DND-41 (cell line): ENCODE measurements at regions not wholly inside any gene's neighbourhood (a gene's known extent, or its start where the extent isn't known, plus 50 kb on each side); places are given as distances from the start of the nearest gene placed in this dataset.

Source experiments
- EZH2 ChIP-seq: IDR thresholded peaks from 3 replicates; pipeline ENCODE4 v1.6.1; 2012; ENCODE audit warnings: borderline replicate concordance, low read depth, mild to moderate bottlenecking, moderate library complexity, low read length, inconsistent platforms; ENCODE audit not compliant: severe bottlenecking
- TF ChIP-seq, protein P1 (sequence below): IDR thresholded peaks from 2 replicates; pipeline ENCODE4 v1.5.1; 2012; ENCODE audit warnings: borderline replicate concordance, low read length, moderate library complexity, mild to moderate bottlenecking; ENCODE audit not compliant: poor library complexity, severe bottlenecking; ENCODE audit errors: extremely low read depth

DNA sequence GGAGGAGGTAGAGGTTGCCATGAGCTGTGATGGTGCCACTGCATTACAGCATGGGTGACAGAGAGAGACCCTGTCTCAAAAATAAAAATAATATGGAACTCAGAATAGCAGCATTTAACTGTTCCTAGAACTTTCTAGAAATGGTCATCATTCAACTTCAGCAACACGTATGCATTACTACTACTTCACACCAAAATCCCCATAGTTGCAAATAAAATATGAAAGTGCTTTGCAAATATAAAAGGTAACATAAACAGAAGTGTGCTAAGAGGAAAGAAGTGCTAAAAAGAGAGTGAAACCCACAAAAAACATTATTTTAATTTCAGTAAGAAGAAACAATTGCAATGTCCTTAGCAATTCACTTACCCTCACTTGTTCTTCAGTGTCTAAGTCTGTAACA, 169.7 kb upstream of the NUDT4 start:
- TF ChIP-seq, protein P1, sequence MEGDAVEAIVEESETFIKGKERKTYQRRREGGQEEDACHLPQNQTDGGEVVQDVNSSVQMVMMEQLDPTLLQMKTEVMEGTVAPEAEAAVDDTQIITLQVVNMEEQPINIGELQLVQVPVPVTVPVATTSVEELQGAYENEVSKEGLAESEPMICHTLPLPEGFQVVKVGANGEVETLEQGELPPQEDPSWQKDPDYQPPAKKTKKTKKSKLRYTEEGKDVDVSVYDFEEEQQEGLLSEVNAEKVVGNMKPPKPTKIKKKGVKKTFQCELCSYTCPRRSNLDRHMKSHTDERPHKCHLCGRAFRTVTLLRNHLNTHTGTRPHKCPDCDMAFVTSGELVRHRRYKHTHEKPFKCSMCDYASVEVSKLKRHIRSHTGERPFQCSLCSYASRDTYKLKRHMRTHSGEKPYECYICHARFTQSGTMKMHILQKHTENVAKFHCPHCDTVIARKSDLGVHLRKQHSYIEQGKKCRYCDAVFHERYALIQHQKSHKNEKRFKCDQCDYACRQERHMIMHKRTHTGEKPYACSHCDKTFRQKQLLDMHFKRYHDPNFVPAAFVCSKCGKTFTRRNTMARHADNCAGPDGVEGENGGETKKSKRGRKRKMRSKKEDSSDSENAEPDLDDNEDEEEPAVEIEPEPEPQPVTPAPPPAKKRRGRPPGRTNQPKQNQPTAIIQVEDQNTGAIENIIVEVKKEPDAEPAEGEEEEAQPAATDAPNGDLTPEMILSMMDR = no peak
- TF ChIP-seq EZH2 = no peak
